Testis (tissue), 2 donors: ENCODE measurements at regions not wholly inside any gene's neighbourhood (a gene's known extent, or its start where the extent isn't known, plus 50 kb on each side); places are given as distances from the start of the nearest gene placed in this dataset.

Experiments used
- DNase-seq: peaks from one replicate; pipeline ENCODE4 v3.0.0-alpha.2; 2019
- H3K27ac ChIP-seq, 2 donors: fragments of 200-600 bp; sonication (generic); one replicate each; pipeline ENCODE4 v1.5.1; 2019
- H3K27me3 ChIP-seq: fragments of 200-600 bp; sonication (generic); one replicate; pipeline ENCODE4 v1.5.1; 2019
- H3K36me3 ChIP-seq: fragments of 200-600 bp; sonication (generic); one replicate; pipeline ENCODE4 v1.5.1; 2017; ENCODE audit warnings: low read depth; ENCODE audit errors: missing control alignments
- H3K4me1 ChIP-seq: fragments of 200-600 bp; sonication (generic); one replicate; pipeline ENCODE4 v1.5.1; 2019
- H3K4me3 ChIP-seq, 2 donors: fragments of 200-600 bp; sonication (generic); one replicate each; pipeline ENCODE4 v1.5.1; 2017 to 2019
- H3K9me3 ChIP-seq: fragments of 200-600 bp; sonication (generic); one replicate; pipeline ENCODE4 v1.5.1; 2017
- CTCF ChIP-seq, 3 experiments: fragments of 450-650 bp in 2 of 3; fragments of 200-600 bp in 1 of 3; sonication (generic) in 1 of 3; IDR thresholded peaks; one replicate each; pipeline ENCODE4 v1.5.1; 2016 to 2019; ENCODE audit warnings: antibody characterized with exemption in 3 of 3, mild to moderate bottlenecking in 2 of 3, moderate library complexity in 1 of 3
- POLR2A ChIP-seq: fragments of 450-650 bp; IDR thresholded peaks from one replicate; pipeline ENCODE4 v1.6.1; 2017; ENCODE audit warnings: antibody characterized with exemption, mild to moderate bottlenecking, moderate library complexity
- WGBS, 2 donors: methylation state at CpG; one replicate each; pipeline ENCODE4 v1.1.5; 2018; 5-methylcytosine and 5-hydroxymethylcytosine counted together
- intact Hi-C: fragments of 100-400 bp; cut with DNase I; formaldehyde crosslinking; loops from one replicate; pipeline ENCODE4 v1.15.1; 2023; ENCODE audit warnings: low total_unique reads

- intact Hi-C loops, result no loop called here
- TF ChIP-seq CTCF (IDR thresholded peaks at IDR 0.05) (no peak), POLR2A (no peak)
- Histone ChIP-seq H3K4me1 (no peaks in the 10 kb centered on the region), H3K27ac (no peak overlapping the region), H3K9me3 (no peaks in the 10 kb centered on the region), H3K4me3 (no peak overlapping the region), H3K27me3 (no peaks in the 10 kb centered on the region), H3K36me3 (no peaks in the 10 kb centered on the region)
- 90 to 92% methylated on average over 2 of the region's 2 CpGs for WGBS, 2 donors
- no peak for DNase-seq
Observed at GRCh38 chr1:189431447-189431846, 1046.2 kb downstream of the BRINP3 start.

GRCh38 chr1:189432753-189433152 is 1044.9 kb downstream of the BRINP3 start:
- no peaks in the 10 kb centered on the region for H3K4me1 ChIP-seq
- WGBS, 2 donors, result 92 to 93% methylated on average over 2 of the region's 2 CpGs

GRCh38 chr1:189434461-189434860 is 1043.2 kb downstream of the BRINP3 start:
- no peaks in the 10 kb centered on the region for H3K4me1 ChIP-seq
- H3K36me3 ChIP-seq, result no peaks in the 10 kb centered on the region
- no peak for TF ChIP-seq POLR2A
- no peak for TF ChIP-seq CTCF (IDR thresholded peaks at IDR 0.05)
- no peak for DNase-seq
- intact Hi-C loops, result no loop called here
- 86 to 90% methylated on average over 1 of the region's 1 CpG for WGBS, 2 donors
- no peaks in the 10 kb centered on the region for H3K9me3 ChIP-seq
- H3K27me3 ChIP-seq, result no peaks in the 10 kb centered on the region
- no peak overlapping the region for H3K4me3 ChIP-seq
- no peak overlapping the region for H3K27ac ChIP-seq

More at GRCh38 chr1:189432753-189433152, 1044.9 kb downstream of the BRINP3 start:
- TF ChIP-seq CTCF (IDR thresholded peaks at IDR 0.05) (no peak), POLR2A (no peak)
- H3K27me3 ChIP-seq, result no peaks in the 10 kb centered on the region
- no peak for DNase-seq
- H3K4me3 ChIP-seq, result no peak overlapping the region
- no peak overlapping the region for H3K27ac ChIP-seq
- intact Hi-C loops, result no loop called here
- no peaks in the 10 kb centered on the region for H3K9me3 ChIP-seq
- H3K36me3 ChIP-seq, result no peaks in the 10 kb centered on the region

GRCh38 chr1:189435398-189435797 is 1042.3 kb downstream of the BRINP3 start:
- intact Hi-C loops, result no loop called here
- no peaks in the 10 kb centered on the region for H3K9me3 ChIP-seq
- H3K27me3 ChIP-seq, result no peaks in the 10 kb centered on the region
- no peaks in the 10 kb centered on the region for H3K4me1 ChIP-seq
- no peak for DNase-seq
- no peaks in the 10 kb centered on the region for H3K36me3 ChIP-seq
- H3K4me3 ChIP-seq, result no peak overlapping the region
- TF ChIP-seq CTCF (IDR thresholded peaks at IDR 0.05) (no peak), POLR2A (no peak)
- no peak overlapping the region for H3K27ac ChIP-seq

GRCh38 chr1:189438808-189439207 is 1038.9 kb downstream of the BRINP3 start:
- no peaks in the 10 kb centered on the region for H3K9me3 ChIP-seq
- TF ChIP-seq CTCF (IDR thresholded peaks at IDR 0.05) (no peak), POLR2A (no peak)
- whole genome bisulfite sequencing, 2 donors, result 64 to 71% methylated on average over 3 of the region's 3 CpGs
- intact Hi-C loops, result no loop called here
- H3K4me3 ChIP-seq, result no peak overlapping the region
- DNase-seq, result no peak
- no peaks in the 10 kb centered on the region for H3K36me3 ChIP-seq
- no peaks in the 10 kb centered on the region for H3K4me1 ChIP-seq
- H3K27me3 ChIP-seq, result no peaks in the 10 kb centered on the region
- no peak overlapping the region for H3K27ac ChIP-seq
